Loucy (cell line): ENCODE measurements at regions not wholly inside any gene's neighbourhood (a gene's known extent, or its start where the extent isn't known, plus 50 kb on each side); places are given as distances from the start of the nearest gene placed in this dataset.

ENCODE experiments used
- H2AFZ ChIP-seq: fragments of 200-600 bp; sonication (generic); 2 replicates; pipeline ENCODE4 v1.6.0; 2016; ENCODE audit warnings: antibody characterized with exemption, mild to moderate bottlenecking, low read length, moderate library complexity
- H3F3A ChIP-seq: fragments of 200-600 bp; 2 replicates; pipeline ENCODE4 v1.6.0; 2016; ENCODE audit warnings: antibody characterized with exemption, low read depth, mild to moderate bottlenecking
- H3K27me3 ChIP-seq: fragments of 200-600 bp; sonication (generic); 2 replicates; pipeline ENCODE4 v1.6.1; 2014; ENCODE audit warnings: low read length, mild to moderate bottlenecking; ENCODE audit not compliant: insufficient read depth, poor library complexity, severe bottlenecking
- H3K36me3 ChIP-seq: fragments of 200-600 bp; sonication (generic); 2 replicates; pipeline ENCODE4 v1.6.1; 2016; ENCODE audit warnings: low read length; ENCODE audit not compliant: insufficient read depth
- H3K4me1 ChIP-seq: fragments of 200-600 bp; sonication (generic); 2 replicates; pipeline ENCODE4 v1.5.1; 2014; ENCODE audit warnings: low read length, mild to moderate bottlenecking; ENCODE audit not compliant: insufficient read depth, poor library complexity, severe bottlenecking
- H3K4me2 ChIP-seq: fragments of 200-600 bp; sonication (generic); 2 replicates; pipeline ENCODE4 v1.6.0; 2014; ENCODE audit warnings: antibody characterized with exemption, low read length, low read depth, mild to moderate bottlenecking; ENCODE audit not compliant: poor library complexity, severe bottlenecking
- H3K4me3 ChIP-seq: fragments of 200-600 bp; sonication (generic); 2 replicates; pipeline ENCODE4 v1.5.1; 2014; ENCODE audit warnings: low read length, mild to moderate bottlenecking, mixed read lengths; ENCODE audit not compliant: poor library complexity, severe bottlenecking
- H3K79me2 ChIP-seq: fragments of 200-600 bp; sonication (generic); 2 replicates; pipeline ENCODE4 v1.6.1; 2014; ENCODE audit warnings: low read length; ENCODE audit not compliant: insufficient read depth
- H3K9ac ChIP-seq: fragments of 200-600 bp; sonication (generic); 2 replicates; pipeline ENCODE4 v1.6.0; 2014; ENCODE audit warnings: mild to moderate bottlenecking, low read depth, low read length, moderate library complexity; ENCODE audit not compliant: poor library complexity, severe bottlenecking
- H3K9me2 ChIP-seq: fragments of 200-600 bp; sonication (generic); replicated peaks from 2 replicates; pipeline ENCODE4 v1.6.1; 2016; ENCODE audit warnings: low read depth, low read length, mixed read lengths
- H3K9me3 ChIP-seq: fragments of 200-600 bp; sonication (generic); 2 replicates; pipeline ENCODE4 v1.6.1; 2014; ENCODE audit warnings: mild to moderate bottlenecking, antibody characterized with exemption, low read length, low read depth; ENCODE audit not compliant: insufficient read depth
- H4K20me1 ChIP-seq: fragments of 200-600 bp; sonication (generic); 2 replicates; pipeline ENCODE4 v1.6.0; 2014; ENCODE audit warnings: antibody characterized with exemption, low read length, mild to moderate bottlenecking; ENCODE audit not compliant: insufficient read depth, poor library complexity, severe bottlenecking
- CTCF ChIP-seq: fragments of 200-600 bp; sonication (generic); conservative IDR thresholded peaks from 2 replicates; pipeline ENCODE4 v1.5.1; 2014; ENCODE audit warnings: mild to moderate bottlenecking, antibody characterized with exemption, low read length
- EZH2phosphoT487 ChIP-seq: fragments of 200-600 bp; IDR thresholded peaks from 2 replicates; pipeline ENCODE4 v1.6.1; 2018; ENCODE audit warnings: antibody characterized with exemption, mild to moderate bottlenecking, moderate library complexity, borderline replicate concordance

- Histone ChIP-seq H3F3A (no peaks in the 10 kb centered on the region), H3K4me2 (peak overlapping the region; percentile 73), H4K20me1 (no peaks in the 10 kb centered on the region), H3K9me3 (no peaks in the 10 kb centered on the region), H3K4me1 (peaks cover 5% of the 10 kb centered on the region), H2AFZ (peak overlapping the region; percentile 83), H3K9me2 (no peaks in the 10 kb centered on the region), H3K79me2 (no peaks in the 10 kb centered on the region), H3K27me3 (no peaks in the 10 kb centered on the region), H3K36me3 (no peaks in the 10 kb centered on the region), H3K4me3 (peak overlapping the region; percentile 62), H3K9ac (no peak overlapping the region)
- TF ChIP-seq EZH2phosphoT487 (no peak), CTCF (no peak)
Measured at GRCh38 chr3:145182196-145182911, 978.6 kb downstream of the PLOD2 start.

GRCh38 chr3:145183261-145183660 lies 977.7 kb downstream of the PLOD2 start:
- no peaks in the 10 kb centered on the region for H3K79me2 ChIP-seq

GRCh38 chr3:145188079-145188770 lies 972.8 kb downstream of the PLOD2 start:
- no peaks in the 10 kb centered on the region for H3K79me2 ChIP-seq
- H3K9me2 ChIP-seq: no peaks in the 10 kb centered on the region
- no peak overlapping the region for H3K9ac ChIP-seq
- no peak overlapping the region for H3K4me2 ChIP-seq
- H3K9me3 ChIP-seq: no peaks in the 10 kb centered on the region
- H2AFZ ChIP-seq: no peak overlapping the region
- H3K36me3 ChIP-seq: no peaks in the 10 kb centered on the region
- no peaks in the 10 kb centered on the region for H4K20me1 ChIP-seq
- no peaks in the 10 kb centered on the region for H3F3A ChIP-seq
- no peak overlapping the region for H3K4me3 ChIP-seq
- no peak for TF ChIP-seq EZH2phosphoT487
- TF ChIP-seq CTCF: no peak
- no peaks in the 10 kb centered on the region for H3K4me1 ChIP-seq
- no peaks in the 10 kb centered on the region for H3K27me3 ChIP-seq

More at GRCh38 chr3:145183261-145183660, 977.7 kb downstream of the PLOD2 start:
- Histone ChIP-seq H3K9me2 (no peaks in the 10 kb centered on the region), H4K20me1 (no peaks in the 10 kb centered on the region), H2AFZ (no peak overlapping the region; the same call in 1 of the 2 replicates), H3K27me3 (no peaks in the 10 kb centered on the region), H3K36me3 (no peaks in the 10 kb centered on the region), H3F3A (no peaks in the 10 kb centered on the region), H3K4me1 (peaks cover 5% of the 10 kb centered on the region), H3K4me3 (no peak overlapping the region), H3K9ac (no peak overlapping the region), H3K4me2 (no peak overlapping the region), H3K9me3 (no peaks in the 10 kb centered on the region)
- TF ChIP-seq EZH2phosphoT487 (no peak), CTCF (no peak)
